CD4-positive, alpha-beta T cell treated with Interleukin-12 subunit alpha and Interleukin-12 subunit beta, for 1 hour (primary cell): ENCODE measurements at regions not wholly inside any gene's neighbourhood (a gene's known extent, or its start where the extent isn't known, plus 50 kb on each side); places are given as distances from the start of the nearest gene placed in this dataset.
A peak's percentile ranks its signal among the peaks of the same experiment; 100 is the strongest.

ENCODE experiments used
- DNase-seq: peaks from one replicate; pipeline ENCODE4 v3.0.0-alpha.2; 2020

GRCh38 chr10:61184429-61184828, 240.4 kb upstream of the RHOBTB1 start:
- no peak for DNase-seq

- no peak for DNase-seq
Measured at GRCh38 chr10:61183967-61184366, 240.0 kb upstream of the RHOBTB1 start.

GRCh38 chr10:61181832-61182231, 237.8 kb upstream of the RHOBTB1 start:
- no peak for DNase-seq

- DNase-seq = no peak
Measured at GRCh38 chr10:61179771-61180170, 235.8 kb upstream of the RHOBTB1 start.

GRCh38 chr10:61176424-61176823, 232.4 kb upstream of the RHOBTB1 start:
- DNase-seq = no peak

GRCh38 chr10:61175316-61175715, 231.3 kb upstream of the RHOBTB1 start:
- DNase-seq = no peak

GRCh38 chr10:61173450-61173849, 229.5 kb upstream of the RHOBTB1 start:
- no peak for DNase-seq

GRCh38 chr10:61172182-61172926, 228.4 kb upstream of the RHOBTB1 start:
- DNase-seq = no peak

- DNase-seq = no peak
Measured at GRCh38 chr10:61170594-61170993, 226.6 kb upstream of the RHOBTB1 start.

- DNase-seq = no peak
Measured at GRCh38 chr10:61169294-61169693, 225.3 kb upstream of the RHOBTB1 start.

GRCh38 chr10:61166489-61166888, 222.5 kb upstream of the RHOBTB1 start:
- DNase-seq = no peak

- DNase-seq = no peak
Measured at GRCh38 chr10:61166065-61166464, 222.1 kb upstream of the RHOBTB1 start.

- DNase-seq = no peak
Measured at GRCh38 chr10:61164458-61165160, 220.6 kb upstream of the RHOBTB1 start.

- DNase-seq = no peak
Measured at GRCh38 chr10:61163403-61163802, 219.4 kb upstream of the RHOBTB1 start.

GRCh38 chr10:61160253-61160652, 216.3 kb upstream of the RHOBTB1 start:
- no peak for DNase-seq

GRCh38 chr10:61159253-61159652, 215.3 kb upstream of the RHOBTB1 start:
- no peak for DNase-seq

- DNase-seq = no peak
Measured at GRCh38 chr10:61157182-61157581, 213.2 kb upstream of the RHOBTB1 start.

GRCh38 chr10:61153771-61154170, 209.8 kb upstream of the RHOBTB1 start:
- DNase-seq = no peak

- DNase-seq = no peak
Measured at GRCh38 chr10:61151059-61151458, 207.1 kb upstream of the RHOBTB1 start.

GRCh38 chr10:61148451-61148850, 204.5 kb upstream of the RHOBTB1 start:
- DNase-seq = no peak

- no peak for DNase-seq
Measured at GRCh38 chr10:61142987-61143386, 199.0 kb upstream of the RHOBTB1 start.

GRCh38 chr10:61140765-61141392, 196.9 kb upstream of the RHOBTB1 start:
- peak; percentile 15 for DNase-seq

GRCh38 chr10:61139592-61139953, 195.6 kb upstream of the RHOBTB1 start:
- no peak for DNase-seq
